ENCODE measurements at regions not wholly inside any gene's neighbourhood (a gene's known extent, or its start where the extent isn't known, plus 50 kb on each side); places are given as distances from the start of the nearest gene placed in this dataset.

GRCh38 chr11:71329165-71329510 is 76.8 kb upstream of the SHANK2 start:
- TF ChIP-seq REST (IDR thresholded peaks at IDR 0.05; ENCODE audit: insufficient replicate concordance, low read depth): no peak
- TF ChIP-seq POLR2AphosphoS5 (IDR thresholded peaks at IDR 0.05; ENCODE audit: low read depth): no peak
- no peak for TF ChIP-seq CTCF (IDR thresholded peaks at IDR 0.05; ENCODE audit: insufficient read depth, low read length)
- TF ChIP-seq GABPA (IDR thresholded peaks at IDR 0.05; ENCODE audit: low read depth): no peak
- TF ChIP-seq SPI1 (IDR thresholded peaks at IDR 0.05; ENCODE audit: borderline replicate concordance, low read depth): no peak

All from HL-60 (cell line).